DMS79 (cell line): ENCODE measurements at regions not wholly inside any gene's neighbourhood (a gene's known extent, or its start where the extent isn't known, plus 50 kb on each side); places are given as distances from the start of the nearest gene placed in this dataset.

Experiments
- DNase-seq: peaks from one replicate; lab custom pipeline; 2025; lab: John Stamatoyannopoulos, UW

GRCh38 chr20:4512891-4513550 is 173.2 kb upstream of the PRNP start:
- no peak for DNase-seq

GRCh38 chr20:4511776-4512175 is 174.5 kb upstream of the PRNP start:
- DNase-seq, result no peak

GRCh38 chr20:4509825-4510522 is 176.3 kb upstream of the PRNP start:
- DNase-seq, result no peak

GRCh38 chr20:4508773-4509172 is 177.5 kb upstream of the PRNP start:
- DNase-seq, result no peak

- DNase-seq, result no peak
Measured at GRCh38 chr20:4507288-4507719, 179.0 kb upstream of the PRNP start.

- DNase-seq, result no peak
Measured at GRCh38 chr20:4504814-4505213, 181.4 kb upstream of the PRNP start.

GRCh38 chr20:4502756-4503155 is 183.5 kb upstream of the PRNP start:
- no peak for DNase-seq

GRCh38 chr20:4493386-4493785 is 192.9 kb upstream of the PRNP start:
- no peak for DNase-seq

- no peak for DNase-seq
Measured at GRCh38 chr20:4491643-4492042, 194.6 kb upstream of the PRNP start.

- no peak for DNase-seq
Measured at GRCh38 chr20:4490606-4491280, 195.5 kb upstream of the PRNP start.

GRCh38 chr20:4490045-4490444 is 196.2 kb upstream of the PRNP start:
- DNase-seq, result no peak

GRCh38 chr20:4488407-4489339 is 197.6 kb upstream of the PRNP start:
- no peak for DNase-seq

GRCh38 chr20:4484379-4484997 is 201.8 kb upstream of the PRNP start:
- DNase-seq, result no peak

GRCh38 chr20:4483961-4484360 is 202.3 kb upstream of the PRNP start:
- DNase-seq, result no peak

GRCh38 chr20:4483486-4483885 is 202.8 kb upstream of the PRNP start:
- no peak for DNase-seq

GRCh38 chr20:4480104-4480503 is 206.2 kb upstream of the PRNP start:
- no peak for DNase-seq

GRCh38 chr20:4476903-4477500 is 209.3 kb upstream of the PRNP start:
- no peak for DNase-seq

GRCh38 chr20:4472906-4473305 is 213.3 kb upstream of the PRNP start:
- no peak for DNase-seq

- DNase-seq, result no peak
Measured at GRCh38 chr20:4471221-4471620, 215.0 kb upstream of the PRNP start.

GRCh38 chr20:4470375-4470774 is 215.9 kb upstream of the PRNP start:
- peak; percentile 89 for DNase-seq

- DNase-seq, result no peak
Measured at GRCh38 chr20:4469910-4470309, 216.3 kb upstream of the PRNP start.
